HEK293 (cell line): ENCODE measurements at regions not wholly inside any gene's neighbourhood (a gene's known extent, or its start where the extent isn't known, plus 50 kb on each side); places are given as distances from the start of the nearest gene placed in this dataset.

Experiments
- CTCF ChIA-PET: fragments of 350-600 bp; formaldehyde crosslinking; extraction: SDS; loops from one replicate; lab custom pipeline; 2021; ENCODE audit warnings: antibody characterized with exemption; lab: Yijun Ruan, JAX
- POLR2A ChIA-PET: fragments of 300-600 bp; formaldehyde crosslinking; extraction: SDS; loops from one replicate; lab custom pipeline; 2020; ENCODE audit warnings: antibody characterized with exemption, inconsistent platforms; lab: Yijun Ruan, JAX
- H3K27ac ChIP-seq: fragments of 200-500 bp; sonication (Bioruptor generic); 2 replicates; pipeline ENCODE4 v1.5.1; 2014; ENCODE audit warnings: low read depth, low read length, control low read depth, inconsistent platforms; ENCODE audit errors: extremely low read depth
- H3K36me3 ChIP-seq, 2 experiments: fragments of 200-500 bp in 1 of 2; sonication (Bioruptor generic) in 1 of 2; 1 replicate in 1 of 2; 2 replicates in 1 of 2; pipeline ENCODE4 v1.5.1; 2014 to 2017; ENCODE audit warnings: inconsistent platforms in 2 of 2, low read length in 2 of 2; ENCODE audit not compliant: control insufficient read depth in 2 of 2, insufficient read depth in 1 of 2
- H3K4me1 ChIP-seq: fragments of 200-500 bp; sonication (Bioruptor generic); 2 replicates; pipeline ENCODE4 v1.5.1; 2014; ENCODE audit warnings: mild to moderate bottlenecking, low read length, inconsistent platforms; ENCODE audit not compliant: control insufficient read depth, insufficient read depth
- H3K4me3 ChIP-seq: 2 replicates; pipeline ENCODE4 v1.5.1; 2011; ENCODE audit warnings: low read depth, mild to moderate bottlenecking, control low read depth, low read length, moderate library complexity
- H3K9me3 ChIP-seq: fragments of 200-500 bp; sonication (Bioruptor generic); 2 replicates; pipeline ENCODE4 v1.5.1; 2014; ENCODE audit warnings: low read depth, low read length, inconsistent platforms; ENCODE audit not compliant: control insufficient read depth, insufficient read depth
- BCL11A ChIP-seq: fragments of 450-650 bp; formaldehyde crosslinking; IDR thresholded peaks from 2 replicates; pipeline ENCODE4 v1.5.1; 2016; ENCODE audit warnings: low read depth, missing biosample characterization, missing genetic modification characterization
- BCL6B ChIP-seq: fragments of 450-650 bp; formaldehyde crosslinking; IDR thresholded peaks from 2 replicates; pipeline ENCODE4 v1.5.1; 2017; ENCODE audit warnings: missing biosample characterization, missing genetic modification characterization
- GFI1B ChIP-seq: fragments of 450-650 bp; formaldehyde crosslinking; IDR thresholded peaks from 2 replicates; pipeline ENCODE4 v1.5.1; 2016; ENCODE audit warnings: missing biosample characterization, missing genetic modification characterization
- HIC1 ChIP-seq: fragments of 450-650 bp; formaldehyde crosslinking; IDR thresholded peaks from 2 replicates; pipeline ENCODE4 v1.5.1; 2016; ENCODE audit warnings: missing biosample characterization, missing genetic modification characterization
- KLF9 ChIP-seq: fragments of 450-650 bp; formaldehyde crosslinking; IDR thresholded peaks from 2 replicates; pipeline ENCODE4 v1.5.1; 2016; ENCODE audit warnings: missing biosample characterization, missing genetic modification characterization, low read depth
- OVOL3 ChIP-seq: fragments of 450-650 bp; formaldehyde crosslinking; IDR thresholded peaks from 2 replicates; pipeline ENCODE4 v1.5.1; 2016; ENCODE audit warnings: missing biosample characterization, missing genetic modification characterization
- PRDM1 ChIP-seq: fragments of 450-650 bp; formaldehyde crosslinking; IDR thresholded peaks from 2 replicates; pipeline ENCODE4; 2016; ENCODE audit warnings: missing biosample characterization, missing genetic modification characterization
- SCRT2 ChIP-seq: fragments of 450-650 bp; formaldehyde crosslinking; IDR thresholded peaks from 2 replicates; pipeline ENCODE4 v1.5.1; 2016; ENCODE audit warnings: missing biosample characterization, missing genetic modification characterization
- ZBTB20 ChIP-seq: fragments of 450-650 bp; formaldehyde crosslinking; IDR thresholded peaks from 2 replicates; pipeline ENCODE4 v1.5.1; 2016; ENCODE audit warnings: missing biosample characterization, missing genetic modification characterization
- ZBTB6 ChIP-seq: fragments of 450-650 bp; formaldehyde crosslinking; IDR thresholded peaks from 2 replicates; pipeline ENCODE4 v1.5.1; 2017; ENCODE audit warnings: missing biosample characterization, missing genetic modification characterization
- ZBTB8A ChIP-seq: fragments of 450-650 bp; formaldehyde crosslinking; IDR thresholded peaks from 2 replicates; pipeline ENCODE4 v1.5.1; 2016; ENCODE audit warnings: missing biosample characterization, missing genetic modification characterization
- ZFP37 ChIP-seq: fragments of 450-650 bp; formaldehyde crosslinking; IDR thresholded peaks from 2 replicates; pipeline ENCODE4 v1.5.1; 2016; ENCODE audit warnings: missing biosample characterization, missing genetic modification characterization
- ZFP69B ChIP-seq: fragments of 450-650 bp; formaldehyde crosslinking; IDR thresholded peaks from 2 replicates; pipeline ENCODE4 v1.5.1; 2016; ENCODE audit warnings: missing biosample characterization, missing genetic modification characterization
- ZNF26 ChIP-seq: fragments of 450-650 bp; formaldehyde crosslinking; IDR thresholded peaks from 2 replicates; pipeline ENCODE4 v1.5.1; 2016; ENCODE audit warnings: missing biosample characterization, missing genetic modification characterization
- ZNF302 ChIP-seq: fragments of 450-650 bp; formaldehyde crosslinking; IDR thresholded peaks from 2 replicates; pipeline ENCODE4 v1.5.1; 2016; ENCODE audit warnings: missing biosample characterization, missing genetic modification characterization, low read depth
- ZNF341 ChIP-seq: fragments of 450-650 bp; formaldehyde crosslinking; IDR thresholded peaks from 2 replicates; pipeline ENCODE4; 2016; ENCODE audit warnings: low read depth, missing biosample characterization, missing genetic modification characterization
- ZNF416 ChIP-seq: fragments of 450-650 bp; formaldehyde crosslinking; IDR thresholded peaks from 2 replicates; pipeline ENCODE4 v1.5.1; 2016; ENCODE audit warnings: missing biosample characterization, missing genetic modification characterization
- ZNF514 ChIP-seq: fragments of 450-650 bp; formaldehyde crosslinking; IDR thresholded peaks from 2 replicates; pipeline ENCODE4 v1.5.1; 2016; ENCODE audit warnings: missing biosample characterization, missing genetic modification characterization
- ZNF658 ChIP-seq: fragments of 450-650 bp; formaldehyde crosslinking; IDR thresholded peaks from 2 replicates; pipeline ENCODE4; 2016; ENCODE audit warnings: missing biosample characterization, missing genetic modification characterization
- ZNF692 ChIP-seq: fragments of 450-650 bp; formaldehyde crosslinking; IDR thresholded peaks from 2 replicates; pipeline ENCODE4 v1.5.1; 2016; ENCODE audit warnings: missing biosample characterization, missing genetic modification characterization
- ZNF837 ChIP-seq: fragments of 450-650 bp; formaldehyde crosslinking; IDR thresholded peaks from 2 replicates; pipeline ENCODE4 v1.5.1; 2016; ENCODE audit warnings: missing biosample characterization, missing genetic modification characterization
- TF ChIP-seq, protein P1 (sequence below): fragments of 450-650 bp; formaldehyde crosslinking; IDR thresholded peaks from 2 replicates; pipeline ENCODE4 v1.5.1; 2016; ENCODE audit warnings: missing biosample characterization, missing genetic modification characterization
- TF ChIP-seq, protein P2 (sequence below): fragments of 450-650 bp; formaldehyde crosslinking; IDR thresholded peaks from 2 replicates; pipeline ENCODE4 v1.5.1; 2017; ENCODE audit warnings: missing biosample characterization, mild to moderate bottlenecking, missing genetic modification characterization, moderate library complexity
- TF ChIP-seq, protein P3 (sequence below): fragments of 450-650 bp; formaldehyde crosslinking; IDR thresholded peaks from 2 replicates; pipeline ENCODE4 v1.5.1; 2017; ENCODE audit warnings: missing biosample characterization, missing genetic modification characterization

GRCh38 chr3:74353039-74353438 is 261.4 kb downstream of the CNTN3 start:
- CTCF ChIA-PET: interaction anchor here (0.6 kb wide), 1 partner anchor 821 kb away, joined by 3 read pairs; no protein-coding TSS in a partner anchor
- no peaks in the 10 kb centered on the region for H3K9me3 ChIP-seq
- TF ChIP-seq PRDM1 (no peak), ZBTB8A (tag by site-specific recombination) (no peak), ZNF658 (no peak), SCRT2 (tag by site-specific recombination) (no peak), ZNF341 (tag by site-specific recombination) (no peak), OVOL3 (no peak), ZNF302 (tag by site-specific recombination) (no peak), ZNF514 (tag by site-specific recombination) (no peak), ZFP69B (tag by site-specific recombination) (no peak), ZNF416 (tag by site-specific recombination) (no peak), ZBTB6 (tag by site-specific recombination) (no peak), GFI1B (no peak), ZBTB20 (tag by site-specific recombination) (no peak), BCL6B (tag by site-specific recombination) (no peak), ZNF837 (no peak), ZNF692 (tag by site-specific recombination) (no peak), ZFP37 (tag by site-specific recombination) (no peak)
- TF ChIP-seq, protein P1, sequence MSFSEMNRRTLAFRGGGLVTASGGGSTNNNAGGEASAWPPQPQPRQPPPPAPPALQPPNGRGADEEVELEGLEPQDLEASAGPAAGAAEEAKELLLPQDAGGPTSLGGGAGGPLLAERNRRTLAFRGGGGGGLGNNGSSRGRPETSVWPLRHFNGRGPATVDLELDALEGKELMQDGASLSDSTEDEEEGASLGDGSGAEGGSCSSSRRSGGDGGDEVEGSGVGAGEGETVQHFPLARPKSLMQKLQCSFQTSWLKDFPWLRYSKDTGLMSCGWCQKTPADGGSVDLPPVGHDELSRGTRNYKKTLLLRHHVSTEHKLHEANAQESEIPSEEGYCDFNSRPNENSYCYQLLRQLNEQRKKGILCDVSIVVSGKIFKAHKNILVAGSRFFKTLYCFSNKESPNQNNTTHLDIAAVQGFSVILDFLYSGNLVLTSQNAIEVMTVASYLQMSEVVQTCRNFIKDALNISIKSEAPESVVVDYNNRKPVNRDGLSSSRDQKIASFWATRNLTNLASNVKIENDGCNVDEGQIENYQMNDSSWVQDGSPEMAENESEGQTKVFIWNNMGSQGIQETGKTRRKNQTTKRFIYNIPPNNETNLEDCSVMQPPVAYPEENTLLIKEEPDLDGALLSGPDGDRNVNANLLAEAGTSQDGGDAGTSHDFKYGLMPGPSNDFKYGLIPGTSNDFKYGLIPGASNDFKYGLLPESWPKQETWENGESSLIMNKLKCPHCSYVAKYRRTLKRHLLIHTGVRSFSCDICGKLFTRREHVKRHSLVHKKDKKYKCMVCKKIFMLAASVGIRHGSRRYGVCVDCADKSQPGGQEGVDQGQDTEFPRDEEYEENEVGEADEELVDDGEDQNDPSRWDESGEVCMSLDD (tag by site-specific recombination): no peak
- H3K4me1 ChIP-seq: no peaks in the 10 kb centered on the region
- POLR2A ChIA-PET: no interaction called here
- H3K36me3 ChIP-seq: no peaks in the 10 kb centered on the region
- H3K27ac ChIP-seq: no peak overlapping the region
- no peak overlapping the region for H3K4me3 ChIP-seq

DNA sequence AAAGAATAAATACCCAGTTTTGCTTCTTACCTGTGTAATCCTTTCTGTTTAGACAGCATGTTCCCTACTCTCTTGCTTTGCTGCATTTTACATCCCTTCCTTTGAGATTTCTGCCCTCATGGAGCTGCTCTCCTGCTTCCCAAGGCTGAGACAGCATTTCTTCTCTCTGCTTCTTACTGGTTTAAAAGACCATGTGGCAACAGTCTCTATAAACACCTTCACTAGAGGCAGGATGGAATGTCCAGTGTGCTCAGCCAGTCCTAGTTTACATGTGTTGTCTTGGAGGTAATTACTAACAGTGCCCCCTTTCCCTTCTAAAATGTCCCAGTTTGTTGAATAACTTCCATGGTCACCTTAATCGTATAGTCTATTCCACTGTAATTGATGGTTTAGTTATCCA is 262.3 kb downstream of the CNTN3 start:
- CTCF ChIA-PET: no interaction called here
- no peaks in the 10 kb centered on the region for H3K36me3 ChIP-seq
- POLR2A ChIA-PET: no interaction called here
- TF ChIP-seq, protein P2, sequence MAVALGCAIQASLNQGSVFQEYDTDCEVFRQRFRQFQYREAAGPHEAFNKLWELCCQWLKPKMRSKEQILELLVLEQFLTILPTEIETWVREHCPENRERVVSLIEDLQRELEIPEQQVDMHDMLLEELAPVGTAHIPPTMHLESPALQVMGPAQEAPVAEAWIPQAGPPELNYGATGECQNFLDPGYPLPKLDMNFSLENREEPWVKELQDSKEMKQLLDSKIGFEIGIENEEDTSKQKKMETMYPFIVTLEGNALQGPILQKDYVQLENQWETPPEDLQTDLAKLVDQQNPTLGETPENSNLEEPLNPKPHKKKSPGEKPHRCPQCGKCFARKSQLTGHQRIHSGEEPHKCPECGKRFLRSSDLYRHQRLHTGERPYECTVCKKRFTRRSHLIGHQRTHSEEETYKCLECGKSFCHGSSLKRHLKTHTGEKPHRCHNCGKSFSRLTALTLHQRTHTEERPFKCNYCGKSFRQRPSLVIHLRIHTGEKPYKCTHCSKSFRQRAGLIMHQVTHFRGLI: no peak
- TF ChIP-seq OVOL3 (no peak), HIC1 (no peak), ZNF26 (tag by site-specific recombination) (no peak), KLF9 (tag by site-specific recombination) (no peak), BCL11A (tag by site-specific recombination) (no peak)
- TF ChIP-seq, protein P3, sequence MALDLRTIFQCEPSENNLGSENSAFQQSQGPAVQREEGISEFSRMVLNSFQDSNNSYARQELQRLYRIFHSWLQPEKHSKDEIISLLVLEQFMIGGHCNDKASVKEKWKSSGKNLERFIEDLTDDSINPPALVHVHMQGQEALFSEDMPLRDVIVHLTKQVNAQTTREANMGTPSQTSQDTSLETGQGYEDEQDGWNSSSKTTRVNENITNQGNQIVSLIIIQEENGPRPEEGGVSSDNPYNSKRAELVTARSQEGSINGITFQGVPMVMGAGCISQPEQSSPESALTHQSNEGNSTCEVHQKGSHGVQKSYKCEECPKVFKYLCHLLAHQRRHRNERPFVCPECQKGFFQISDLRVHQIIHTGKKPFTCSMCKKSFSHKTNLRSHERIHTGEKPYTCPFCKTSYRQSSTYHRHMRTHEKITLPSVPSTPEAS: no peak

More for the DNA sequence above, 262.3 kb downstream of the CNTN3 start:
- Histone ChIP-seq H3K4me1 (no peaks in the 10 kb centered on the region), H3K9me3 (no peaks in the 10 kb centered on the region), H3K27ac (no peak overlapping the region), H3K4me3 (no peak overlapping the region)
